NCI-H2171 (cell line): ENCODE measurements at regions not wholly inside any gene's neighbourhood (a gene's known extent, or its start where the extent isn't known, plus 50 kb on each side); places are given as distances from the start of the nearest gene placed in this dataset.
A peak's percentile ranks its signal among the peaks of the same experiment; 100 is the strongest.

Source experiments
- DNase-seq: peaks from one replicate; lab custom pipeline; 2025; lab: John Stamatoyannopoulos, UW

DNA sequence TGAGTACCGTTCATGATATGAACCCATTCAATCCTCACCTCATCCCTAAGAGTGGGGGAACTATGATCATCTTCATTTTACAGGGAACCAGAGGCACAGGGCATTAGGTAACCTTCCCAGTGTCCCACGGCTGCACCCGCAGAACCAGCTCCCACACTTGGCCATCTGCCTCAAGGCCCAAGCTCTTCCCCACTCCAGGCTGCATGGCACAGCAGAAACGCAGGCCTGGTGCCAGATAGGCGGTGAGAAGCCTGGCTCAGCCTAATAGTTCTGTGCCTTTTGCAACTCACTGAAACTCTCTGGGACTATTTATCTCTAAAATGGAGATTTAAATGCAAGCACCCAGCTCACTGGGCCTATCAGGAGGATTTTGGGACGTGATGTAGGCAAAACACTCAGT, 90.8 kb upstream of the ZNF618 start:
- DNase-seq = no peak

- DNase-seq = no peak
Measured at GRCh38 chr9:113786071-113786470, 90.0 kb upstream of the ZNF618 start.

GRCh38 chr9:113787871-113788270, 88.2 kb upstream of the ZNF618 start:
- no peak for DNase-seq

- no peak for DNase-seq
Measured at GRCh38 chr9:113788616-113789330, 87.3 kb upstream of the ZNF618 start.

- DNase-seq = no peak
Measured at GRCh38 chr9:113790093-113790492, 86.0 kb upstream of the ZNF618 start.

DNA sequence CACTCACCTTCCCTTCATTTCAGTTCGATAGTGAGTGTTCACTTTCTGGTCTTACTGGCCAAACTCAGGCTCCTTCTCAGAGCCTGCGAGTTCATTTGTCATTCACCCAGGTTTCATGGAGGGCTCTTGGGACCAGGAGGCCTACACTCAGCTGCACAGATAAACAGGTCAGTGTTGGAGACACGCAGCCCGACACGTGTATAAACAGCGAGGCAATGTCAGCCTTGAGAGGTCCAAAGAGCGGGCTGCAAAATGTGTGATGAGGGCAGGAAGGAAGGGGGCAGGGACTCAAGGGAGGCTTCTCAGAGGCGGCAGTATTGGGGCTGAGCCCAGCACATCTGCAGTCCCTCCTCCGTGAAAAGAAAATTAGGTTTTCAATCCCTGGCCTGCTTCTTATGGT, 82.6 kb upstream of the ZNF618 start:
- DNase-seq = no peak

DNA sequence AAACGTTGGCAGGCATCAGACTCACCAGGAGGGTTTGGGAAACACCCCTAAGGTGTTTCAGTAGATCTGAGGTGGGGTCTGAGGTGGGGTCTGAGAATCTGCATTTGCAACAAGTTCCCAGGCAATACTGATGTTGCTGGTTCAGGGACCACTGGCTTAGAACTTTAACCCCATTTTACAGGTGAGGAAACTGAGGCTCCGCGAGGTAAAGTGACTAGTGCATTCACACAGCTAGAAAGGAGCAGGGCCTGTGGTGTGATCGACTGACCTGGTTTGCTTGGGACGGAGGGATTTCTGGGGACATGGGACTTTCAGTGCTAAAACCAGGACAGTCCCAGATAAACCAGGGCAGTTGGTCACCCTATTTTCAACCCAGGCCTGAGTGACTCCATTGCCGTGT, 81.4 kb upstream of the ZNF618 start:
- DNase-seq = no peak

DNA sequence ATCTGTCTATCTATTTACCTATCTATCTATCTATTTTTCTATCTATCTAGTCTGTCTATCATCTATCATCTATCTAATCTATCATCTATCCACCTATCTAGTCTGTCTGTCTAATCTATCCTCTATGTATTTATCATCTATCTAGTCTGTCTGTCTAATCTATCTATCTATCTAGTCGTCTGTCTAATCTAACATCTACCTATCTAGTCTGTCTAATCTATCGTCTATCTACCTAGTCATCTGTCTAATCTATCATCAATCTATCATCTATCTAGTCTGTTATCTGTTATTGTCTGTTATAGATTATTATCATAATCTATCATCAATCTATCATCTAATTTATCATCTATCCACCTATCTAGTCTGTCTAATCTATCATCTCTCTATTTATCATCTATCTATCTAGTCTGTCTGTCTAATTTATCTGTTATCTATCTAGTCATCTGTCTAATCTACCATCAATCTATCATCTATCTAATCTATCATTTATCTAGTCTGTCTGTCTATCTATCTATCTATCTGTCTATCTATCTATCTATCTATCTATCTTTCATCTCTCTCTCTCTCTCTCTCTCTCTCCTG, 80.2 kb upstream of the ZNF618 start:
- DNase-seq = no peak

DNA sequence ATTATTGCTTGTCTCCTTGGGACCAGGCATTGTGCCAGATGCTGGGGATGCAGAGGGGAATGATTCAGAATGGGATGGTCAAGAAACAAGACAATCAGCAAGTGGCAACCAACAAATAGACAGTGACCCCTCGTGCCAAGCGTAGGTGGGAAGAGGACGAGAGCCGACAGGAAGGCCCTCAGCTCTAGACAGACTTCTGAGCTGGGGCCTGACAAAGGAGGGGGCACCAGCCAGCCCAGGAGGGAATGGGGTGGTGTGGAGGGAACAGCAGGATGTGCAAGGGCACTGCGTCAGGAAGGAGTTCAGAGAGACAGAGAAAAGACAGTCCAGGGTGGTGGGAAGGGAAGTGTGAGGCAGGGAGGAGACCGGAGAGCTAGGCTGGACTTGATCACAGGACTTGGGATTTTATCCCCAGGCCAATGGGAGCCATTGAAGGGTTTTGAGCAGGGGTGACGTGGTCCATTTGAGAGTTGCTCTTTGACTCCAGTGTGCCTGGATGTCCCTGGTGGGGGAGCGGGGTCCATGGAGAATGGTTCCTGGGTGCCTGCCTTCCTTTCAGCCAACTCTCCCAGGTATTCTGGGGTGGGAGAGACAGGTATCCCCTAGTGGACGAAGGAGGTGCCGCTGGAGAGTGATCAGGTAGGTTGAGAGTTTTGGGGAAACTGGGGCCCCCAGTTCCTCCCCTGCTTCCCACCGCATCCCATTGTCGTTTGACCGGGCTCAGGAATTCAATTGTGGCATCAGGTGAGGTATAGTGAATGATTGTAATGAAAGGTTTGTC, 79.3 kb upstream of the ZNF618 start:
- DNase-seq = no peak

DNA sequence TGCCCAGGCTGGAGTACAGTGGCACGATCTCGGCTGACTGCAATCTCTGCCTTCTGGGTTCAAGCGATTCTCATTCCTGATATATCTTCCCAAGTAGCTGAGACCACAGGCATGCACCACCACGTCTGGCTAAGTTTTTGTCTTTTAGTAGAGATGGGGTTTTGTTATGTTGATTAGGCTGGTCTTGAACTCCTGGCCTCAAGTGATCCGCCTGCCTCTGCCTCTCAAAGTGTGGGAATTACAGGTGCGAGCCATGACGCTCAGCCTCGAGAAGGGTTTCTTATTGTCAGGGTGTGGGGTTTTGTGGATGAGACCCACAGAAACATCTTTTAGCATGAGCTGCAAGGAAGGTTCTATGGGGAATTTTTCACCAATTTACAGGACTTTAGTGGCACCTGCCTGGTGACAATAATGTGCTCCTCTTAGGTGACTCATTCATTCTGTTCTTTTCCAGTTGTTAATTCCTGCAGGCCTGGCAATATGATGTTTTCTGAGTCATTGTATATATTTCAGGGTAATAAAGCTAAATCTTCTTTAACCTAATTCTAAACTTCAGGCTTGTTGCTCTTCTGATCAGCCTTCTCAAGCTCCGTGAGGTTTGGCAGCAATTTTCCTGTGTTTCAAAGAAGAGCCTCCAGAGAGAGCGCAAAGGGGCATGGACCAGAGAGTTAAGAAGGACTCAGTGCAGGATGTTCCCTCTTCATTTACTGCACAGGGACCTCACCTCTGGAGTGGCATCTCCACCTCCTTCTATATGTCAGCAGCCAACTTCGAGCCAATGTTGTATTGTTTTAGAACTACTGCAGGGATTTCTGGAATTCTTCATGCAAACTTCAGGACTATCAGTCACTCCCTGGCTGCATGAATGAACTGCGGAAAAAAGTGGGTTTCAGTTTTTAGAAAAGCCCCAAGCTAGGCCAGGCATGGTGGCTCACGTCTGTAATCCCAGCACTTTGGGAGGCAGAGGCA, 77.8 kb upstream of the ZNF618 start:
- DNase-seq = no peak

GRCh38 chr9:113800276-113800675, 75.8 kb upstream of the ZNF618 start:
- DNase-seq = no peak

DNA sequence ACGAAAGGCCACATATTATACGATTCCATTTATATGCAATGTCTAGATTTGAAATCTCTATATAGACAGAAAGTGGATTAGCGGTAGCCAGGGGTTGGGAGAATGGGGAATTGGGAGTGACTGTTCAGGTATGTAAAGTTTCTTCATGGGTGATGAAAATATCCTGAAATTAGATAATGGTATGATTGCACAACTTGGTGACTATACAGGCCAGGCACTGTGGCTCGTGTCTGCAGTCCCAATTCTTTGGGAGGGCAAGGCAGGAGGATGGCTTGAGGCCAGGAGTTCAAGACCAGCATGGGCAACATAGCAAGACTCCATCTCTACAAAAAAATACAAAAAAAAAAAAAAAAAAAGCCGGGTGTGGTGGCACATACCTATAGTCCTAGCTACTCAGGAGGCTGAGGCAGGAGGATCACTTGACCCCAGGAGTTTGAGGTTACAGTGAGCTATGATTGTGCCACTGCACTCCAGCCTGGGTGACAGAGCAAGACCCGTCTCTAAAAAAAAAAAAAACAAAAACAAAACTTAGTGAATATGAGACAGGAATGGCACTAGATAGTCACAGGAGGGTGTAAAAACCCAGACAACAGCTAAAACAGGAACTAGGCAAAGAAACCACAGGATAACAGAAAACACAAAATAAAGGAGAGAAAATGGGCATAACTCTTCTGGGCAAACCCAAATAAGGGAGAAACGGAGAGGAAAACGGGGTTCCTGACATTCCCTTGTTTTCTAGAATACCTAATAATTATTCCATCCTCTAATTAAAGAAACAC, 72.1 kb upstream of the ZNF618 start:
- DNase-seq = no peak

- no peak for DNase-seq
Measured at GRCh38 chr9:113805486-113806132, 70.5 kb upstream of the ZNF618 start.

DNA sequence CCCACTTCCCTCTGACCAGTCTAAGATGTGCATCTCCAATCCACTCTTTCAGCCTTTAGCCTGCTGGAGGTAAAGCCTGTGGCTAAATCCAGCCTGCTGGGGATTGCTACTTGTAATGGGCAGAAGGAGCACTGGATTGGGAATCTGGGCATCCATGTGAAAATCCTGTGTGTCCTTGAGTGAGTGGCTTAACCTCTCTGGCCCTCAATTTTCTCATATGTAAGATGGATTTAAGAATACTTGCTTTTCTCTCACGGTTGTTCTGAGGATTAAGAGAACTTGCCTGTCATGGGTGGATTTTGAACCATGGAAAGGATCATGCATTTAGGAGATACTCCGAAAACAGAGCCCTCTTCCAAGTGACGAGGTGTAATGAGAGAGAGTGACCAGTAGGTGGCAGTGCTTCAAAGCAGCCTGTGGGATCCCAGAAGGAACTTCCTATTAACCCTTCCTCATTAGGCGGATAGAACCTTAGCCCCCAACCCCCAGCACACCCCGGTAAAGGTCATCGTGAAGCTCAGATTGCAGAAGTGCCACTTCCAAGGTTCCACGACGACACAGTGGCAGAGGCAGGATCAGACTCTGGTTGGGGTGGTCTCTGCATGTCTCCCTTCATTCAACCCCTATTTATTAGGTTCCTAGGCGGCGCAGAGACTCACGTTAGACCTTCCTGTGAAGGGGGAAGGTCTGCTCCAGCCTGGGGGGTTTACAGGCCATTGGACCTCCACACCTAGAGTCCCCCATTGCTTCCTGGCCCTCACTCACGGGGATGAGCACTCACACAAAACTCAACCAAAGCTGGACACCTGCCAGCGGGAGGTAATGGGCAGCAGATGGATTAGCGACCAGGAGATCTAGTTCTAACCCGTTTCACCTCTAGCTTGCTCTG, 68.7 kb upstream of the ZNF618 start:
- peak; percentile 13 for DNase-seq

DNA sequence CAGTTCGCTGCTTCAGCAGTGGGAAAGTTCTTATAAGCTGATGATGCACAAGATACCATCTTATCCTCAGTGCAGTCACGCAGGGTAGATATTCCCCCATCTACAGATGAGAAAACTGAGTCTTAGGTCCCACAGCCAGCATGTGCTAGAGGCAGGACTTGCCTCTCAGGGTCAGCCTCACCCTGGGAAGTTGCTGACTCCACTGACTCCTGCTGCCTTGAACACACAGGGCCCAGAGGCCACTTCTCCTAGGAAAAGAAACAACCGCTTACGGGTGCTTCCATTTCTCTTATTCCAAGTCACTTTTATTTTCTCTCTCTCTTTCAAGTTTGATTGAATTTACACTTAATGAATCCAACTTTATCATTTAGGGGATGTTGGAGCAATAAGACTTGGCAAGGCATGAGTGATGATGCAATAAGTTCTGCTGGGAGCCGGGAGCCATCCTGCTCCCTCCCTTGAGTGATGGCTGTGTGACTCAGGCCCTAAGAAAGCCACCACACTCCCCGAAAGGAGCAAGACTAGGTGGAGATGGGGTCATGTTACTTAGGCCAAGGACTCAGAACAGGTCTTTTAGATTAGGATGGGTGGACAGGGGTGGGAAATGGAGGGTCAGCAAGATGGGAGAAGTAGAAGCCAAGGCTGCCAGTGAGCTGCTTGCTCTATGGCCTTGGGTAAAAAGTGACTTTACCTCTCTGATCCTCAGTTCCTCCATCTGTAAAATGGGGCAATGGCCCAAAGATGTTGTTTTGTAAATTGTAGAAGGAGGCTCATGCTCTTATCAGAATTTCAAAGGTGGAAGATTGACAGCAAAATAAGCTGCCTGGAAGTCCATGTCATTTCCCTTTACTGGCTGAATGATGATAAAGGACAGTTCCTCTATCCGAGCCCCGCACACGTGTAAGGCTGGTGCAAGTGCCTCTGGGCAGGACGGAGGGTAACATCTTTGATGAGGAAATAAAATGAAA, 67.4 kb upstream of the ZNF618 start:
- no peak for DNase-seq

- peak; percentile 70 for DNase-seq
Measured at GRCh38 chr9:113817171-113817570, 58.9 kb upstream of the ZNF618 start.

- no peak for DNase-seq
Measured at GRCh38 chr9:113818391-113818790, 57.7 kb upstream of the ZNF618 start.

GRCh38 chr9:113822315-113822714, 53.8 kb upstream of the ZNF618 start:
- no peak for DNase-seq

GRCh38 chr9:113823421-113823820, 52.7 kb upstream of the ZNF618 start:
- DNase-seq = no peak
